Prostate gland (tissue), 2 donors: ENCODE measurements at regions not wholly inside any gene's neighbourhood (a gene's known extent, or its start where the extent isn't known, plus 50 kb on each side); places are given as distances from the start of the nearest gene placed in this dataset.

Experiments used
- DNase-seq: peaks from one replicate; pipeline ENCODE4 v3.0.0-alpha.2; 2019; ENCODE audit warnings: low spot score
- H3K27ac ChIP-seq, 2 donors: fragments of 200-600 bp; sonication (generic); 2 replicates each; pipeline ENCODE4 v1.5.1; 2017 to 2019
- H3K27me3 ChIP-seq: fragments of 200-600 bp; sonication (generic); replicated peaks from 2 replicates; pipeline ENCODE4 v1.5.1; 2019; ENCODE audit not compliant: insufficient read depth
- H3K36me3 ChIP-seq, 2 donors: fragments of 200-600 bp; sonication (generic); 1 replicate in 1 of 2; 2 replicates in 1 of 2; pipeline versions ENCODE4 v1.5.1 to v1.8.1; 2017 to 2019
- H3K4me1 ChIP-seq: fragments of 200-600 bp; sonication (generic); replicated peaks from 2 replicates; pipeline ENCODE4 v1.5.1; 2019
- H3K4me3 ChIP-seq, 2 donors: fragments of 200-600 bp; sonication (generic); 2 replicates each; pipeline ENCODE4 v1.5.1; 2017 to 2019
- H3K9me3 ChIP-seq: fragments of 200-600 bp; sonication (generic); 2 replicates; pipeline ENCODE4 v1.5.1; 2017
- POLR2A ChIP-seq: fragments of 450-650 bp; IDR thresholded peaks from one replicate; pipeline ENCODE4 v1.6.1; 2016; ENCODE audit warnings: antibody characterized with exemption, mild to moderate bottlenecking
- POLR2AphosphoS5 ChIP-seq: sonication (generic); formaldehyde crosslinking; IDR thresholded peaks from one replicate; pipeline ENCODE4 v1.6.1; 2017; ENCODE audit warnings: antibody characterized with exemption
- WGBS: methylation state at CpG from one replicate; pipeline ENCODE4 v1.1.5; 2018; 5-methylcytosine and 5-hydroxymethylcytosine counted together
- intact Hi-C: fragments of 100-400 bp; cut with DNase I; formaldehyde crosslinking; loops from one replicate; pipeline ENCODE4 v1.14.2; 2022
- TF ChIP-seq, protein P1 (sequence below), 4 experiments: fragments of 200-600 bp in 2 of 4; fragments of 450-650 bp in 2 of 4; sonication (generic) in 2 of 4; IDR thresholded peaks; 1 replicate in 3 of 4; 2 replicates in 1 of 4; pipeline ENCODE4 v1.5.1; 2016 to 2019; ENCODE audit warnings: antibody characterized with exemption in 4 of 4, mild to moderate bottlenecking in 2 of 4, moderate library complexity in 2 of 4

DNA sequence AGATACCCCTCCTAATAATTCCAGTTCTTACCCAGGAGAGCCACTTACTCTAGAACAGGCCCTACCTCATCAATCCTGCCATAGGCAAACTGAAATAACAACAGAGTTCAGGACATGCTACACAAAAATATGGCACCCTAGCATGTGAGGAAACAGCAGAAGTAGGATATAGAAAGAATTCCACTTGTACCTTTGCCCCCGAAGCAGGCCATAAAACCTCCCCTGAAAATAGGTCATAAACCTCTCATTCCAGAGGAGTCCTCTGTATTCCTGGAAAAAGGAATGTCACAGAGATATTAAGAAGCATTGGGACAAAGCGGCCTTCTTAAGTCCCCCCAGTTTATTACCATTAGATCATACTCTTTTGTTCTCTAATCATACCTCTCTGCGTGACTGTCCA, 504.3 kb upstream of the MARCKS start:
- no peaks in the 10 kb centered on the region for H3K27me3 ChIP-seq
- H3K27ac ChIP-seq = no peak overlapping the region
- H3K4me3 ChIP-seq = no peak overlapping the region
- WGBS = 82% methylated on average over 3 of the region's 3 CpGs
- intact Hi-C loops = no loop called here
- H3K36me3 ChIP-seq = no peaks in the 10 kb centered on the region
- DNase-seq = no peak
- no peaks in the 10 kb centered on the region for H3K4me1 ChIP-seq
- TF ChIP-seq POLR2AphosphoS5 (no peak), POLR2A (no peak)
- TF ChIP-seq, protein P1, sequence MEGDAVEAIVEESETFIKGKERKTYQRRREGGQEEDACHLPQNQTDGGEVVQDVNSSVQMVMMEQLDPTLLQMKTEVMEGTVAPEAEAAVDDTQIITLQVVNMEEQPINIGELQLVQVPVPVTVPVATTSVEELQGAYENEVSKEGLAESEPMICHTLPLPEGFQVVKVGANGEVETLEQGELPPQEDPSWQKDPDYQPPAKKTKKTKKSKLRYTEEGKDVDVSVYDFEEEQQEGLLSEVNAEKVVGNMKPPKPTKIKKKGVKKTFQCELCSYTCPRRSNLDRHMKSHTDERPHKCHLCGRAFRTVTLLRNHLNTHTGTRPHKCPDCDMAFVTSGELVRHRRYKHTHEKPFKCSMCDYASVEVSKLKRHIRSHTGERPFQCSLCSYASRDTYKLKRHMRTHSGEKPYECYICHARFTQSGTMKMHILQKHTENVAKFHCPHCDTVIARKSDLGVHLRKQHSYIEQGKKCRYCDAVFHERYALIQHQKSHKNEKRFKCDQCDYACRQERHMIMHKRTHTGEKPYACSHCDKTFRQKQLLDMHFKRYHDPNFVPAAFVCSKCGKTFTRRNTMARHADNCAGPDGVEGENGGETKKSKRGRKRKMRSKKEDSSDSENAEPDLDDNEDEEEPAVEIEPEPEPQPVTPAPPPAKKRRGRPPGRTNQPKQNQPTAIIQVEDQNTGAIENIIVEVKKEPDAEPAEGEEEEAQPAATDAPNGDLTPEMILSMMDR (IDR thresholded peaks at IDR 0.05) = no peak
- no peaks in the 10 kb centered on the region for H3K9me3 ChIP-seq

GRCh38 chr6:113353392-113353791, 503.8 kb upstream of the MARCKS start:
- intact Hi-C loops = no loop called here
- no peak overlapping the region for H3K4me3 ChIP-seq
- H3K4me1 ChIP-seq = no peaks in the 10 kb centered on the region
- TF ChIP-seq, protein P1 (IDR thresholded peaks at IDR 0.05) = no peak
- no peak for TF ChIP-seq POLR2AphosphoS5
- no peaks in the 10 kb centered on the region for H3K9me3 ChIP-seq
- H3K27me3 ChIP-seq = no peaks in the 10 kb centered on the region
- DNase-seq = no peak
- no peaks in the 10 kb centered on the region for H3K36me3 ChIP-seq
- H3K27ac ChIP-seq = no peak overlapping the region
- WGBS = 89% methylated on average over 2 of the region's 2 CpGs

DNA sequence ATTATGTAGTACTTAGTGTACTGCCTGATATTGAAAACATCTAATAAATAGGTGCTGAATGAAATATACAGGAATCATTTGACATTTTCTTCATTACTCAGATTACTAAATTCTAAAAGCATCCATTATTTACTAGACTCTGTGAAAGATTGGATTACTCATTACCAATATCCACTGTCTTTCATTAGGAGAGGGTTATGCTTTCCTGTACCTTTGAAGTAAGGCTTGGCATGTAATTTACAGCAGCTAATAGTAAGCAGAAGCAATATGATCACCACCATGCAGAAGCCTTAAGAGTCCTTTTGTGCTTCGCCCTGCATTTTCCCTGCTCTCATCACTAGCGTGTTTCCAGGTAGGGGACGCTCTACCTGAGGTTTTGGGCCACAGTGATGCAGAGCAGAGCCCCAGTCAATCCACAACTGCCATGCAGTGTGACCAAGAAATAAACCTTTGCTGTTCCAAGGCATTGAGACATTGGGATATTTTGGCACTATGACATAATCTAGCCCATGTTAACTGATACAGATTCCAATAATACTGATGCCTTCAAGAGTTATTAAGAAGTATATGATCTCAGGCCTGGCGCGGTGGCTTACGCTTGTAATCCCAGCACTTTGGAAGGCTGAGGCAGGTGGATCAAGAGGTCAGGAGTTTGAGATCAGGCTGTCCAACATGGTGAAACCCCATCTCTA, 502.8 kb upstream of the MARCKS start:
- Histone ChIP-seq H3K36me3 (no peaks in the 10 kb centered on the region), H3K9me3 (no peaks in the 10 kb centered on the region), H3K4me1 (no peaks in the 10 kb centered on the region), H3K4me3 (no peak overlapping the region), H3K27me3 (no peaks in the 10 kb centered on the region), H3K27ac (no peak overlapping the region)
- 79% methylated on average over 6 of the region's 6 CpGs for WGBS
- DNase-seq = no peak
- intact Hi-C loops = no loop called here
- TF ChIP-seq POLR2AphosphoS5 (no peak), POLR2A (no peak)
- TF ChIP-seq, protein P1 (IDR thresholded peaks at IDR 0.05) = no peak

DNA sequence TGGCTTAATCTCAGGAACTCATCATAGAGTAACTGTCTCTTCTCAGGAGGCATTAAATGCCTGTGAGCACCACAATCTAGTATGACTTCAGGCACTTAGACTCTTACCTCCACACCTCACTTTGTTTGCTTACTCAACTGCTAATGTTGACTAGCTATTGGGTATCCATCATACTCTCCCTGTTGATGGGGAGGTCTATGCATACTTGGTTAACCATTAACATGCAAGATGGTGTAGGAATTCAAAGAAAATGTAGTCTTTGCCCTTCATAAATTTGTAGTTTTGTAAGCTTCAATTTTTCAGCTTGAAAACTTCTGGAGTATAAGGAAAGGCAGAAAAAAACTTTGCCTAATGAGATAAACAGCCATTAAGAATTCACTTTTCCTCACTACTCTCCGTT, 501.0 kb upstream of the MARCKS start:
- Histone ChIP-seq H3K27ac (no peak overlapping the region), H3K4me3 (no peak overlapping the region), H3K36me3 (no peaks in the 10 kb centered on the region), H3K4me1 (no peaks in the 10 kb centered on the region), H3K9me3 (no peaks in the 10 kb centered on the region), H3K27me3 (no peaks in the 10 kb centered on the region)
- WGBS = 79% methylated on average over 1 of the region's 1 CpG
- intact Hi-C loops = no loop called here
- no peak for DNase-seq
- no peak for TF ChIP-seq POLR2A

- H3K36me3 ChIP-seq = no peaks in the 10 kb centered on the region
- 70% methylated on average over 4 of the region's 4 CpGs for WGBS
- intact Hi-C loops = no loop called here
- TF ChIP-seq, protein P1 (IDR thresholded peaks at IDR 0.05) = no peak
- TF ChIP-seq POLR2A = no peak
- no peak for TF ChIP-seq POLR2AphosphoS5
- no peak overlapping the region for H3K27ac ChIP-seq
- H3K27me3 ChIP-seq = no peaks in the 10 kb centered on the region
- DNase-seq = no peak
- H3K9me3 ChIP-seq = no peaks in the 10 kb centered on the region
- no peaks in the 10 kb centered on the region for H3K4me1 ChIP-seq
- H3K4me3 ChIP-seq = no peak overlapping the region
These were observed 500.1 kb upstream of the MARCKS start for GRCh38 chr6:113357041-113357440.
